DND-41 (cell line): ENCODE measurements at regions not wholly inside any gene's neighbourhood (a gene's known extent, or its start where the extent isn't known, plus 50 kb on each side); places are given as distances from the start of the nearest gene placed in this dataset.

Experiments
- ATAC-seq: fragments of 200-7000 bp; cut with Tn5 transposase; 3 replicates; pipeline ENCODE4 v1.9.1; 2021; ENCODE audit warnings: low read depth; ENCODE audit not compliant: insufficient read depth
- DNase-seq: peaks from one replicate; pipeline ENCODE4 v3.0.0-alpha.2; 2020
- H2AFZ ChIP-seq: 2 replicates; pipeline ENCODE4 v1.6.0; 2012; ENCODE audit warnings: low read depth, low read length
- H3K27ac ChIP-seq: 2 replicates; pipeline ENCODE4 v1.5.1; 2012; ENCODE audit warnings: low read length, inconsistent platforms
- H3K27me3 ChIP-seq: fragments of 200-600 bp; sonication (generic); 2 replicates; pipeline ENCODE4 v1.6.0; 2012; ENCODE audit warnings: low read length, mild to moderate bottlenecking, inconsistent platforms; ENCODE audit not compliant: insufficient read depth, poor library complexity
- H3K36me3 ChIP-seq: 2 replicates; pipeline ENCODE4 v1.5.1; 2012; ENCODE audit warnings: low read length, inconsistent platforms; ENCODE audit not compliant: insufficient read depth
- H3K4me1 ChIP-seq: 2 replicates; pipeline ENCODE4 v1.5.1; 2012; ENCODE audit warnings: mild to moderate bottlenecking, low read length; ENCODE audit not compliant: insufficient read depth
- H3K4me2 ChIP-seq: 2 replicates; pipeline ENCODE4 v1.6.0; 2012; ENCODE audit warnings: mild to moderate bottlenecking, moderate library complexity, low read length, inconsistent platforms; ENCODE audit not compliant: insufficient read depth
- H3K4me3 ChIP-seq, 2 experiments: fragments of 200-600 bp in 1 of 2; shearing (Covaris generic) in 1 of 2; 2 replicates each; pipeline ENCODE4 v1.5.1; 2012 to 2016; ENCODE audit warnings: inconsistent platforms in 2 of 2, low read length in 2 of 2, mild to moderate bottlenecking in 2 of 2, low read depth in 1 of 2, moderate library complexity in 1 of 2
- H3K79me2 ChIP-seq: 2 replicates; pipeline ENCODE4 v1.6.0; 2012; ENCODE audit warnings: low read length, inconsistent platforms; ENCODE audit not compliant: insufficient read depth
- H3K9ac ChIP-seq: 2 replicates; pipeline ENCODE4 v1.6.0; 2012; ENCODE audit warnings: low read depth, mild to moderate bottlenecking, inconsistent platforms, low read length, moderate library complexity
- H3K9me3 ChIP-seq: 2 replicates; pipeline ENCODE4 v1.5.1; 2012; ENCODE audit warnings: low read length, moderate library complexity, mild to moderate bottlenecking, inconsistent platforms; ENCODE audit not compliant: insufficient read depth, severe bottlenecking
- H4K20me1 ChIP-seq: 2 replicates; pipeline ENCODE4 v1.6.0; 2012; ENCODE audit warnings: low read length; ENCODE audit not compliant: insufficient read depth
- CTCF ChIP-seq: IDR thresholded peaks from 2 replicates; pipeline ENCODE4 v1.5.1; 2012; ENCODE audit warnings: borderline replicate concordance, low read length, moderate library complexity, mild to moderate bottlenecking; ENCODE audit not compliant: poor library complexity, severe bottlenecking; ENCODE audit errors: extremely low read depth
- EZH2 ChIP-seq: IDR thresholded peaks from 3 replicates; pipeline ENCODE4 v1.6.1; 2012; ENCODE audit warnings: borderline replicate concordance, low read depth, mild to moderate bottlenecking, moderate library complexity, low read length, inconsistent platforms; ENCODE audit not compliant: severe bottlenecking

GRCh38 chr19:27905074-27905473, 1307.9 kb downstream of the UQCRFS1 start:
- no peak for TF ChIP-seq EZH2
- no peak for TF ChIP-seq CTCF
- no peak overlapping the region for H3K4me3 ChIP-seq
- H3K9ac ChIP-seq: no peak overlapping the region
- H2AFZ ChIP-seq: no peak overlapping the region
- no peaks in the 10 kb centered on the region for H3K36me3 ChIP-seq
- no peaks in the 10 kb centered on the region for H3K79me2 ChIP-seq
- no peaks in the 10 kb centered on the region for H3K4me1 ChIP-seq
- H3K27me3 ChIP-seq: no peaks in the 10 kb centered on the region
- ATAC-seq (no peak), DNase-seq (no peak)
- H4K20me1 ChIP-seq: no peaks in the 10 kb centered on the region
- no peak overlapping the region for H3K4me2 ChIP-seq
- no peak overlapping the region for H3K27ac ChIP-seq
- peaks cover under 1% of the 10 kb centered on the region for H3K9me3 ChIP-seq

GRCh38 chr19:27901078-27901477, 1311.9 kb downstream of the UQCRFS1 start:
- ATAC-seq (no peak), DNase-seq (no peak)
- Histone ChIP-seq H3K4me2 (no peak overlapping the region), H3K4me3 (no peak overlapping the region), H3K79me2 (no peaks in the 10 kb centered on the region), H2AFZ (no peak overlapping the region), H3K27me3 (peaks cover 3% of the 10 kb centered on the region), H4K20me1 (no peaks in the 10 kb centered on the region), H3K27ac (no peak overlapping the region), H3K36me3 (no peaks in the 10 kb centered on the region), H3K4me1 (no peaks in the 10 kb centered on the region), H3K9ac (no peak overlapping the region), H3K9me3 (peaks cover 2% of the 10 kb centered on the region)
- TF ChIP-seq CTCF: no peak
- TF ChIP-seq EZH2: no peak

GRCh38 chr19:27896091-27896490, 1316.9 kb downstream of the UQCRFS1 start:
- no peak for ATAC-seq

More at GRCh38 chr19:27896091-27896490, 1316.9 kb downstream of the UQCRFS1 start:
- Histone ChIP-seq H3K9me3 (peaks cover 2% of the 10 kb centered on the region), H3K4me1 (no peaks in the 10 kb centered on the region), H2AFZ (no peak overlapping the region), H3K27me3 (peaks cover 3% of the 10 kb centered on the region), H3K4me2 (no peak overlapping the region), H3K4me3 (no peak overlapping the region), H4K20me1 (no peaks in the 10 kb centered on the region), H3K36me3 (no peaks in the 10 kb centered on the region), H3K27ac (no peak overlapping the region), H3K9ac (no peak overlapping the region), H3K79me2 (no peaks in the 10 kb centered on the region)
- no peak for TF ChIP-seq EZH2
- TF ChIP-seq CTCF: no peak
- no peak for DNase-seq
